HG03432 (cell line): ENCODE measurements at regions not wholly inside any gene's neighbourhood (a gene's known extent, or its start where the extent isn't known, plus 50 kb on each side); places are given as distances from the start of the nearest gene placed in this dataset.

ENCODE experiments used
- ATAC-seq: cut with Tn5 transposase; IDR thresholded peaks from one replicate; pipeline ENCODE4 v1.9.1; 2021; ENCODE audit warnings: mild to moderate bottlenecking, moderate library complexity; ENCODE audit not compliant: unreplicated experiment

DNA sequence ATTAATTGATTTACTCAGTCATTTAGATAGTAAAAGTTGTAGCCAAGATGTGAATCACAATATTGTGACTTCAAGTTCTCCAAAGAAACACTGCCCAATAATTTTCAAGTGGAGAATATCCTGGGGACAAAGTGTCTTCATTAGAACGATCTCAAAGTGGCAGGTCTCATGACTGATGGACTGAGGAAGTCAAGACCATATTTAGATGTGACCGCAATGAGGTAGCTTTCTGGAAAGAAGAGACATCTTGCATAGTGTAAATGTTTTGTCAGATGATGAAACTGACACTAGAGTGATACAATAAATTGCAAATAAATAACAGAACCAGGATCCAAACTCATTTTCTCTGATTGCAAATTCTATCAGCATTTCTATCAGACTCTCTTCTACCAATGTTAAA is 1476.9 kb downstream of the EFNB2 start:
- ATAC-seq = no peak

DNA sequence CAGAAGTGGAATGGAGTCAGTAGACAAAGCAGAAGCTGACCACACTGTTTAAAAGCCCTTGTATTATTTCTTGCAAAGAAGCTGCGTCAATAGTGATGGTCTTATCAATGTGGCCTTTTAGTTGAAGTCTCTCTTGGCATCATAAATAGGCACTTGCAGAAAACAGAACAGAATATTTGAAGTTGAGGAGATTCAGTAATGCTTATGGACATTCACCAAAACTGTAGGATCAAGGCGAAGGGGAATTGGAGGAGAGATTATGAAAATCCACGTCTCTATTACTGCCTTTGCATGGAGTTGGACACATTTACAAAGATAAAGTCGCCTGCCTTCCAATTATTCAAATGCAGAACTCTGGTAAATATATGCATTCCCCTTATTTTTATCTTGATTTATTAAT is 1482.8 kb downstream of the EFNB2 start:
- no peak for ATAC-seq

DNA sequence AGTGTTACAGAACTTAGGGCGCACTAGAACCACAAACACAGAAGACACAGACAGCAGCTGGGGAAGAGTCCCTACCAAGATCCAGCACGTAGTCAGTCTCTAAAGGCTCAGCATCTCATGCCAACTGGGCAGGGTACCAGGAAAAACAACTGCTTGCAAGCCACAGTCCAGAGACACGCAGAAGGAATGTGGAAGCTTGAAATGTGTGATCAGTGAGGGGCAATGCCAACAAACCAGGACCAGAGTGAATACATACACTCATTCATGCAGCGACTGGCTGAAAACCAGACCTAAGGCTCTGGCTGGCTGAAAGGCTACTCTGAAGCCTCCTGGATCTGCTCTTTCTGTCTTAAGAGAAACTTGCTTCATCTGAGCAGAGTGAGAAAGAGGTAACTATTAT is 1484.8 kb downstream of the EFNB2 start:
- no peak for ATAC-seq

DNA sequence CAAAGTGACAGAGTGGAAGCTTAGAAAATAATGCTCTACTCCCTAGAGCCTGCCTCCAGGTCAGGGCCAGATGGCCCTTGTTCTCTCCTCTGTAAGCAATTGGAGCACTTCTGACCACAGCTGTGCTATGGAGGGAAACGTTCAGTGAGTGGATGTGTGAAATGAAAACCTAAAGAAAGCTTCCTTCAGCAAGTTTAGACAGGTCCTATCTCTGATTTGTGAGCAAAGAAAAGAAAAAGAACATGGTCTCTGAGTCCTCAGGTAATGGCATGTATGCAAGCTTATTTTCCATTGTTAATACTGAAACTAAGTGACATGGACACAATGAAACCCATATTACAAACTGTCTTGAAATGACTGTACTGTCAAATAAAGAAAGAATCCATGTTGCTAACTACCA is 1486.8 kb downstream of the EFNB2 start:
- ATAC-seq = peak; percentile 95

DNA sequence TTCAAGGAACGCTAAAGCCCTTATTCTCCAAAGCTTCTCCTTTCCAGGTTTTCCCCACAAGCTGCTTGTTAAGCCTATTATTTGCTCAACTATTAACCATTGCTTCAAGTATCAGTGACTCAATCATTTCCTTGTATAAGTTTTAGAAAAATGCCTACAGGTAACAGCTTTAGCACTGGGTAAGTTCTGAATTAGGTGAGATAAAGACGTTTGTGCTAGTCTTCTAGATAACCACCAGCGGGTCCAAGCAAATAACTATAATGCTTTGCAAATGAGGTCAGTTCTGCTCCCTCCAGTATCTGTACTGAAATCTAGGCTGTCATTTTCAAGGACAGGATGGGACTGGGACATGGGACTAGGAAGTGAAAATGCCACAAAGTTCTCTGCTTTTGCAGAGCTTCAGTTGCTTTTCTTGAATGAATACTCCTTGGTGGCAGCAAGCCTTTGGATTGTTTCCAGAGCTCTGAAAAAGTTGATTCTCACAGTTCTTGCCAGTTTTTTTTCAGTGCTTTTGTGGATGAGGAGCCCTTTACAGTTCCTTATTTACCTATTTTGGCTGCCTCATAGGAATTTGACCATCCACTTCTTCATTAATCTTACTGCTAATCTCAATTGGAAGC is 1487.7 kb downstream of the EFNB2 start:
- ATAC-seq = no peak

DNA sequence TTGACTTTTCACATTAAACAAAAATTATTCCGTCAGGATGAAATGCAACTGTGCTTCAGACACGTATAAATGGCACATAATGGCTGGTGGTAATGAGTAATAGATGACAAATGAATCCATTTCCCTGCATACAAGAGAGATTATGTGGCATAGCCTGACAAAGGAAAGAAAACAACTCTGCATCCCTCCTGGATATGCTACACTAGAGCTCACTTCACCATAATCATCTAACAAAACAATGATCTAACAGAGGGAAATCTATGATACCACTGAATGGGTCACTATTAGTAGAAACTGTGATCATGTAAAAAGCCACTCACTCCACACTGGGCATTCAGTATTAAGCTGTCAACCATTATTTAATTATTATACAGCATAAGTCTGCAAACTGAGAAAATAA is 1498.4 kb downstream of the EFNB2 start:
- ATAC-seq = no peak

DNA sequence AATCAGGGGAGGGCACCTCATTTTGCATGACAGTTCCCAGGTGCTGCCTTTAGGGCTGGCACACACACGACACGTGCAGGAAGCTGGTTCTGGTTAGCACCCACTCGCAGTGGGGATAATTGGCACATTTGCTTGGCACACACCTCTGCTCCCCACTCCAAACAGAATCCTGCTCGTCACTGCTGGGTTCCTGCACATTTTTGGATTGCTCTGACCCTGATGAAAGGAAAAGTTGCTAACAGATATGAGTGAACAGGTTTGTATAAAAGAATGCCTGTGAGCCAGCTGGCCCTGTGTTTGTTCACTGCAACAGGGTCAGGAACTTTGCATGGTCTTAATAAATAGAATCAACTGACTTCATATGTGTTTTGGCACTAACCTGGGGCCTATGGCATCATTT is 1500.4 kb downstream of the EFNB2 start:
- ATAC-seq = no peak

DNA sequence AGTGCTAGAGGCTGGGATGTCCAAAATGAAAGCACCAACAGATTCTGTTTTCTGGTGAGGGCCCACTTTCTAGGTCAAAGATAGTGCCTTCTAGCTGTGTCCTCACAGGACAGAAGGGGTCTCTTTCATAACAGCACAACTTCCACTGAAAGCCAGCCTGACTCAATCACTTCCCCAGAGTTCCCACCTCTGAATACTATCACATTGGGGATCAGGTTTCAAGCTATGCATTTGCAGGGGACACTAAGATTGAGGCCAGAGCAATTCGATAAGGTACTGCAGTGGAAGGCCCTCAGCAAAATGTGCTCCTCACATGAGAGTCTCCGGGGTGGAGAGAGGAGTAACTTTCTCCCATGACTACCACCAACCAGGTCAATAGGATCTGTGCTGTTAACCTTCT is 1501.5 kb downstream of the EFNB2 start:
- ATAC-seq = no peak

DNA sequence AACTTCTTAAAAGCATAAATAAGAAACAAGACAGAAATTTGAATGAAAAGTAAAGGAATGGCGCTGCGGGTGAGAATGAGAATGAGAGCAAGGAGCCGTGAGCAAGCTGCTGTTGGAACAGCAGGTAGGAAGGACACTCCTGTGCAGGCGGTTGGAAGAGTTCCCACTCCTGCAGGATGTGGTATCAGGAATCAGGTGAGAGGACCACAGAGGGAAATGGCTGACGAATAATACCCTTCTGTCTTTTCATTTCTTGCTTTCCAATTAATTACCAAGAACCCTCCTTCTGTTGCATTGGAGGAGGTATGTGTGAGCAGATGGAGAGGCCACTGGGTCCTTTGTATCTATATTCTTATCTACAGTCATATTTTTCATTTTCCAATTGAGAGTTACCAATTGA is 1504.2 kb downstream of the EFNB2 start:
- no peak for ATAC-seq

DNA sequence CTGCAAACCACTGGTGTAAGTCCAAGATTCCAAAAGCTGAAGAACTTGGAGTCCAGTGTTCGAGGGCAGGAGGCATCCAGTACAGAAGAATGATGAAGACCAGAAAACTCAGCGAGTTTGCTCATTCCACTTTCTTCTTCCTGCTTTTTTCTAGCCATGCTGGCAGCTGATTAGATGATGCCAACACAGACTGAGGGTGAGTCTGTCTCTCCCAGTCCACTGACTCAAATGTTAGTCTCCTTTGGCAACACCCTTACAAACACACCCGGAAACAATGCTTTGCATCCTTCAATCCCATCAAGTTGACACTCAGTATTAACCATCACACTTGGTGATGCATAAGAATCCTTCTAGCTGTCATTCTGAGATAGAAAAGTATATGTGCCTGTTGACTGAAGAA is 1504.6 kb downstream of the EFNB2 start:
- ATAC-seq = no peak

DNA sequence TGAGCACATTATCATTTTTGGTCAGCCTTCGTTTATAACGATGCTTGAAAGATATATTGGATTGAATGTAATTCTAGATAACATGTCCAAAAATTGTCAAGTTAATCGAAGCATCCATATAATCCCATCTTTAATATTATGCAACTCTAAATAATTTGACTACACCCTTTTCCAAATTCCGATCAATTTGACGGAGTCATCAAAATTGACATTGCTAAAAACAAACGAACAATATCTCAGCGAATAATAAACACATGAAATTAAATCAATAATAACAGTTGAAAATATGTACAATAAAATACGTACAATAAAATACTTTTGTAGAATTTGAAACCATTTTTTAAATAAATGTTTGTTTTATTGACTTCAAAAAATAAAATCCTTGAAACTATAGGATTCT is 1516.4 kb downstream of the EFNB2 start:
- no peak for ATAC-seq

DNA sequence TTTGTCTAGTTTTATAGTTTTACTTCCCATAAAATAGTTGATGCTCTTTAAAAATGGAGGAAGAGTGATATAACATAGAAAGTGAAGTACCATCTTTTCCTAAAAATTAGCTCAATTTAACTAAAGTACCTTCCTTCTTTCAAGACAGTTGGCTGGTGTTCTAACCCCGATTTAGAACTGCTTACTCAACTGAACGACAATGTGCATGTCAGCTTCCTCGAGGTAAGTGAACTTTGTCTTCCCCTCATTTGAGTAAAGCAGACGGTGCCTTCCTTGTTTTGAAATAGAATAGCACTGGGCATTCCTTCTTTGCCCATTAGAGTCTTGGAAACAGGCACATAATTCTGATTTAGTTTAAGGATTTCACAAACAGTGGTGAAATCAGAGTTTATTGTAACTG is 1519.2 kb downstream of the EFNB2 start:
- ATAC-seq = no peak

DNA sequence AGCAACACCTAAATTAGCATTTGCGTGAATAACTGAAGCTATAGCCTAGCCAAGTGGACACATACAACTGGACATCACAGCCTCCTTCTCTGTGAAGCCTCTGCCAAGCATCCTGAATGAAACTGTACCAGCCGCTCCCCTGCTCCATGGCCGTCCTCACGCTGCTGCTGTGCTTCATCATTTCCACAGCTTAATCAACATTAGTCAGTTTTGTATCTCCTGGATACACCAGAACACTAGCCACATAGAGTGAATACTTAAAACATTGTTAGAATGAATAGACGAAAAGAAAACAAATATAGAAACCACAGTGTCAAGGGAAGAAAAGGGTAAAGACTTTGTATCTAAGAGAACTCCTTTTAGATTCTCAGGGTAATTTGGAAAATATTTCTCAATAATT is 1526.9 kb downstream of the EFNB2 start:
- ATAC-seq = no peak

DNA sequence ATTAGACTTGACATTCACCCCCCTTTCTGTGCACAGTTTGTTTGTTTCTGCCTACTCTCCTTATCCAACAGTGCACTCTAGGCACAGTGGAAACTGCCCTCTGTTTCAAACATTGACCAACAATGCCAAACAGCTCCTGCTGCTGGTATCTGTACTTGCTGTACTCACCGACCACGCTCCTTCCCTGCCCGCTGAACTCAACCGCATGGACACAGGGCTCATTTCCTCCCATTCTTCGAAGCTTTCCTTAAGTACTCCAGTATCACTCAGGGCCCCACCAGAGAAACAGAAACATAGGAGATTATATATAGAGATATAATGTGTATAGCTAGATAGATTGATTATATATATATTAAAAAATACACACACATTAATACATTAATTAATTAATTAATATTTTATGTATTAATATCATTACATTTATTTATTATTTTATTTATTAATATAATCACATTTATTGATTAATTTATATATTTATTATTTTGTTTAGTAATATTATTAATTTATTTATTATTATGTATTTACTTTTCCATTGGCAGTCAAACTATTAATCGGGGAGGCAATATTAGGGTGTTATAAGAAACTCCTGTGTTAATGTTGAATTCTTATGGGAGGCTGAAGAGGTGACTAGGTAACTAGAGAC is 1528.2 kb downstream of the EFNB2 start:
- ATAC-seq = no peak

DNA sequence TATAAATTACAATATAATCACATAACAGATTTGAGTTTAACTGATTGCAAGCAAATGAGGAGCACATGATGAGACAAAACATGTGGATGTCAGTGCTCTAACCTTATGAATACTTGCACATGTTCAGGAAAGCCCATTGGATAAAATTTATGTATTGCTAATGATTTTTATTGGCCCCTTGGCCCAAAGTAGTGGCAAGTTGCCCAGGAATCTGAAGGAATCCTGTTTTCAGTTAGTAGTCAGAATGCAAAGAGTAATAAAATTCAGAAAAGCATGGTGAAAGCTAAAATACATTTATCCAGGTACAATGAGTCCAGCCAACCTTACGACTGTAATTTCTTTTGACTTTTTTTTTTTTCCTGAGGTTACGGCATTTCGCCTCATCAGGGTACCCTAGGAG is 1539.4 kb downstream of the EFNB2 start:
- ATAC-seq = no peak

DNA sequence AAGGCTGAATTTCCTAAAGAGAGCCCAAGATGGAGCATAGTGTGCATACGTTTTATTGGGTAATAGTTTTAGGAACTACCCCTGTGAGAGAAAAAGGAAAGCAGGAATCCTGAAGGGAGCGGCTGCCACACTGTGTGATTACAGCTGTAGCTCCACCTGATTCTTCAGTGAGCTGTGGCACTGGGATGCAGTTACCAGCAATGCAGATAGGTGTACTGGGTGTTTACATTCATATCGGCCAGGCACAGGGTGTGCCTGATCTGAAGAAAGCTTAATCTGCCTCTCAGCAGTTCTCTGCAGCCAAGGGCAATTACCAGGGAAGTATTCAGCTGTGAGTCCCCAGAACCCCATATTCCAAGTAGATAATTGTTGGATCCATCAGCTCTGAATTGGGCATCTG is 1541.8 kb downstream of the EFNB2 start:
- ATAC-seq = no peak

DNA sequence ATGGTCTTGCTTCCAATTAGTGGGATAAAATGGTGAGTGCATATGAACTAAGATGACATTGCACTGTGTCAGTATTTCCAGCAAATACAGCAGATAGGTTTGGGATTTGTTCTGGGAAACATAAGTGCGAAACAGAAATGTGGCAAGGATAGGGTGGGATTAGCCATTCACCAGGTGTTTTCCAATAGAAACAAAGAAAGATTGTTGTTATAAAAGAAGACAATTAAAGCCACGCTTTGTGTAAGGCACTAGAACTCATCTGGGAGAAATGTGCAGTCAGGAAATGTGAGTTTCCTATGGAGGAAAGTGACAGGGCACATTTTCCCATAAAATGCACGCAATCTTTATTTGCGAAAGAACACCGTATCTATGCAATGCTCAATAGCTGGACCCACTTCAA is 1547.8 kb downstream of the EFNB2 start:
- no peak for ATAC-seq

DNA sequence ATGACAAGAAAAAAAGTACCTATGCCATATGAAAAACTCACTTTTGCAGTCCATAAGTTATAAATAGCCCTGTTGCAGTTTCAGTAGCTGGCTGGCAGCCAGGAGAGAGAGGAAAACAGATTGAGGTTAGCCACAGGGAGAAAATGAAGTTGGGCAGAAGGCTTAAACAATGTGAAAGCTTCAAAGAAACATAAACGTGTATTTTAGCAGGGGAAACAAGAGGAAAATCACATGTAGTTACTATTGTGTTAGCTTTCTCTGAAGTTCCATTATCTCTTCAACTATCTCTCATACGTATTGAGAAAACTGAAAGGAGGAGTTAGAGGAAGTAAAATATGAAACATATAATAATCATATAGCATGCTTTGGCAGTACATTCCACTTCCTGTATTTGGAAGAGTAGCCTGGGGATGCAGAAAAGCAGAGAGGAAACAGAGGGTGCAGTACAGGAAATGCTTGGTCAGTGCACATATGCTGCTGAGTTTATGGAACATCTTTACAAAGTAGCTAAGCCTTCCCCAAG is 1551.1 kb downstream of the EFNB2 start:
- peak; percentile 90 for ATAC-seq

DNA sequence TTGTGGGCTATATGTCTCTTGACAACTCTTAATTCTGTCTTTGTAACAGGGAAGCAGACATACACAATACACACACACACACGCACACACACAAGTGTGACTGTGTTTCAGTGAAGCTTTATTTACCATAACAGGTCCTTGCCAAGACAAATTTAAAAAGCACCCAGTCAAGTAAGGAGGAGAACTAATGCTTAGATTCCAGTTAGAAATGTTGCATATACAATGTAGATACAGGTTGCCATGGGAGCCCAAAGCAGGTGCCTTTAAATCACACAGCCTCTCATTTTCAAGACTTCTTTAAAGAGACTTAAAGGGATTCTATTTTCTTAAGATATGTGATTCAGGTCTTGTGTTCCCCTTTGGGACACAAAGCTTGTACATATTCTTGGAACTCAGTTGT is 1551.9 kb downstream of the EFNB2 start:
- no peak for ATAC-seq

DNA sequence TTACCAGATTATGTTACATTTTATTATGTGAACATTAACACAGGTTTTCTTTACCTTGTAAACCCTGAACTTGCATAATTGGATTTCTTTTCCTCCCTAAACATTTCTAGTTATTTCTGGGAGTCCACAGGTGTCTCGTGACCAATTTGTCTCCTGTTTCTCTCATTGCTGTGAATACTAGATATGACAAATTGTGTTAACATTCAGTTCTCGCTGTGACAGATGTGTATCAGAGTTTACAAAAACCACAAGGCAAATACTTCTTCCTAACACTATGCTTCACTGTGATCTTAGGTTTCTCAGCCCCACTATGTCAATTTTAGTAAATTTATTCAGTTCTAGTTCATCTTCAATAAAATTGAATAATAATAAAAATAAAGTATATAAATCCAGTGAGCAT is 1554.9 kb downstream of the EFNB2 start:
- no peak for ATAC-seq

DNA sequence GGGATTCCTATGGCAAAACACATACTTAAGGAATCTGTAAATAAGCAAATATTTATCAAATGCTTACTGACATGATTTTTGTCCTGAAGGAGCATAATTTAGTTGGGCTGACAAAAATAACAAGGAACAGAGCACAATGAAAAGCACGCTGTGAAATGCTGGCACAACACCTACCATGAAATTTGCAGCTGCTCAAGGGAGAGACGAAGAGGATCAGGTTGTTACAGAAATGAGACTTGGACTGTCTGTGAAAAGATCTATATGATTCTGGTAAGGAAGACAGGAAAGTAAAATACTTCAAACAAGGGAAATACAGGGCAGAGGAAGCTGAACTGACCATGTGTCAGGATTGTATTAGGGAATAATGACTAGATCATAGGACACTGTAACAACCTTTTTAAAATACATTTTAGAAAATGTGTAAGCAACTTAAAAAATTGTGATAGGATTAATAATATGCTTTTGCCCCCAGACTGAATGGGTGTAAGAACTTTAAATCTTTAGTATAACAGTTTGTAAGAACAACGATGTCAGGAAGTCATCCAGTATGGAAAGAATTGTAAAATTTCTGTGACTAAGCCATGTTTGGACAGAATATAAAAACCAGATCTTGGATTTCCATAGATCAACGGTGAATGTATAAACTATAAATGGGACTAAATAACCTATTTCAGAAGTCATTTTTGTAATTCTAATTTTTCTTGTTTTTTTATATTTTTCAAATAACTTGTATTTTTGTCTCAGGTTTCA is 1556.0 kb downstream of the EFNB2 start:
- ATAC-seq = no peak

DNA sequence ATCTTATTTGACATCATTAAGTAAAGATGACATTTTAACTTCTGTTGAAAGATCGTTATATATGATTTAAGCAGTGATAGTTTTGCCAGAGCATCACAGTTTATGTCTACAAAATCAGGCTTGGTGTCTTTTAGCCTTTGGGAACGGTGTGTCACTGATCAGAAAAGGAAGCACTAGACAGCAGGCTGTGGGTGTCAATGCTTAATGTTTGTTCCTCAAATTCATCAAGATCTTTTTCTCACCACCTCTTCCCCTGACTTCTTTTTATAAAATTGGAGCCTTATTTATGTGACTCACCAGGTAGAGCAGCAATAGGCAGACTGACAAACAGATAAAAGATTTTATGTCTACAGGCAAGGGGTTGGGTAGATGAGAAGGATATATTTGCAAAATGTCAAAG is 1558.5 kb downstream of the EFNB2 start:
- no peak for ATAC-seq
